ENCODE measurements at regions not wholly inside any gene's neighbourhood (a gene's known extent, or its start where the extent isn't known, plus 50 kb on each side); places are given as distances from the start of the nearest gene placed in this dataset.

DNA sequence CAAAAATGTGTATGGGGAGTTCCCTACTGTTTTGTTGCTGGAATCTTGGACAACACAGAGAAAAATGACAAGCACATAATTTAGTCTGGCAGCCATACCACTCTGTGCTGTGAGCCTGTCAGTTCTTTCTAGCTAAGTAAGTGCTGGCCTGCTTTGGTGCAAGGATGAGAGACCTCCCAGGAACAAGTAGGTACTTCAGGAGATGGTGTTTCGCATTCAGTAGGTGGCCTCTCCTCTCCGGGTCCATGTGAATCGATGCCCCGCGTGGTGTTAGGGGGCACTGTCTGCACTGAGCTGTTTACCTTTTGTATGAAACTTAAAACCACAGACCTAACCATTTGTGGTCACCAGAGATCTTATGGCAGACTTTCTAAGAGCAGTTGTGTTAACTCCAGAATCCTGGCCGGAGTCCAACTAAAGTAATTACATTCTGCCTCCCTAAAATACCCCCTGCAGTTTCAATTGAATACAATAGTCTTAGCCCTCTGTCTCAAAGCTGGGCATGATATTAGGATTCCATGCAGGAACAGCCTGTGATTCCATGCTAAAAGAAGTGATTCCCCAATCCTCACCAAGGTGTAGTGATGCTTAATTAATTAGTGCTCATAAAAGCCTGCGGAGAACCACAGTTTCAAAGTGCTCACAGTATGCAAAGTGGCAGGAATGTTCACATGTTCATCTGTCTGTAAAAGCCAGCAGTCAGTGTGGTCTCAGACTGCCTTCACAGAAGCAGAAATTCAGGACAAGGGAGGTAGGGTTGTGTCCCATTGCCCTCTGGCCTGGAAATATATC lies 64.2 kb downstream of the LLPH start:
- peak; percentile 73 for DNase-seq

DNA sequence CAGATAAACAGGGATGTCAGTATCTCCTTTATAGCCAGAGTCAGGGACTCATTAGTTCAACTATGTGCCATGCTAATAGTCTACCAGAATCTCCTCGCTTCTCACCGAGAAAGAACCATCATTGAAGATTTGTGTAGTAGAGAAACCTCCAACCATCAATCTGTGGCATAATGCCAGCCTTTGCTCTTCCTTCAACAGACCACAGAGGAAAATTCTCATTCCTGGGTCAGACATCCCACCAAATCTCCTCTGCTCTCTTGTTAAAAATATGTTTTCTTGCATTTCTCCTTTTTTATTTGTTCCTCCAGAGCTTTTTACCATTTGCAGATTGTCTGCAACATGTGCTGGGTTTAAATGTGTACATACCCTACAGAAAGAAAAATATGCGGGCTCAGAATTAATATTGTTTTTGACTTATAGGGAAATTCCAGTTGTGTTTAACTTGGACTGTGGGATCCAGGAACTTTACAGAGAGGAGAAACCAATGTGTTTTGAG lies 64.9 kb downstream of the LLPH start:
- DNase-seq = no peak

DNA sequence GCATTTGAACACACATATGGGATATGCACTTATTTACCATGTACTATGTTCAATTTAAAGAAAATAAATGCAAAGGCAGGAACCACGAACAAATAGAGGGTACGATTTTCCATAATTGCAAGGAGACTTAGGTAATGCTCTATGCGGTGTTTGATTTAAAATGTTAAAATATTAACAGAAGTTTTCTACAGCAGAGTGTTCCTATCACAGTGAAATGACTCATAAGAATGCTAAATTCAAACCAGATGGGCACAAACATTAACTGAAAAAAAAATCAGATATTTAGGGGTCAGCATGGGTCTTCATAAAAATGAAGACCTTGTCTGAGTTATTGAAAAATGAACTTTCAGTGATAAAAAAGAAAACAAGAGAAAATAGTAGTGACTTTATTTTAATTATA lies 65.4 kb downstream of the LLPH start:
- DNase-seq = no peak

DNA sequence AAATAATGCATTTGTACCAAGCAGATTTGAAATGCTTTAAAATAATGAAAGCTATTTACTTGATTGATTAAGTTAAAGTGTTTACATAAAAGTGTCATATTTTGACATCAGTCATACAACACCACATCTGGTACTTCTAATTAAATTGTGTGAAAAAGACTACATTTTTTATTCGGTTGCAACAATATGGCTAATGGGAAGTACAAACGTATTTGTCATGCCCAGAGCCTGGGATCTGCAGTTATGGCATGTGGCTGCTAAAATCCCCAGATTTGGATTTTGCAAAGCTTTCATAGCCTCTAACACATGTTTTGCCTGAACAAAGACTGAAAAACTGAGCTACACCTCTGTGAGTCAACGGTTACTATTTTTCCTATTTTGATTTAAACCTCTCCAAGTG lies 66.6 kb downstream of the LLPH start:
- no peak for DNase-seq

DNA sequence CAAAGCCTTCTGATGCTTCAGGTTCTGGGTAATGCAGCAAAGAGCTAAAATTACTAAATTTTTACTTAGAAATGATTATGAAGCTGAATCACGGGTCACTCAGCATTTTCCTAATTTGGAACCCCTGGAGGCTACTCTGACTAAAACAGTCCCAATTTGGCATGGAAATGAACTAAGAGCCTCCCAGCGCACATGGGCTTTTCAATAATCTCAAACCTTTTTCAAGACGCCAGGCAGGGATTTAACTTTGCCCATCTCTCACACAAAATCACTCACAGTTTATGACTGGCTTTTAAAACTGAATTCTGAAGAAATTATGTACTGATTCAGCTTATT lies 68.3 kb downstream of the LLPH start:
- no peak for DNase-seq

DNA sequence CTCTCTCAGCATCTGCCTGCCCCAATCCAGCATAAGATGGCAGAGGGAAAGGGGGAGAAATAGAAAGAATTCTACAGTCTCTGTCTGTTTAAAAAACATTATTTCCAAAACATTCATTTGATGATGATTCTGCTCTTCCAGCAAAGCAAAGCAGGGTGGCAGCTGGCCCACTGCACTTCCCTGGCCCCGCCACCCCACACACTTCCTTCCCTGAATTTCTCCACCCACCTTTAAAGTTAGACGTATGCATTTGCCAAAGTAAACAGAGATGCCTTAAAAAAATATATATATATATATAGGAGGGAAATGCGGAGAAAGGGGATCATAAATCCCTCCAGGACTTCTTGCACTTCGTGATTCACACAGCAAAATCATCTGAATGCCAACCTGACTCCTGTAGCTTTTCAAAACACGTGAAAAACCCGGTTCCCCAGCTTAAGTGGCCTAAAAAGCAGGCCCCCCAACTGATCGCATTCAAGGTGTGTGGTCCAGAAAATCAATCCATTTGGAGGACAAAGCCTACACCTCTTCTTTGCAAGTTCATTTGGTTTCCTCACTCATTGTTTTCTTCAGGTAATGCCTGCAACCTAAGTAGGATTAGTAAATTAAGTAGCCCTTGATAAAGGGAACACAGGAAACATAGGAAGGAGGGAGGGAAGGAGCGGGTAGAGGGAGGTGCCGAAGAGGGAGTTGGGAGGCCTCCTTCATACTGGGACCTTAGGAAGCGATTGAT lies 68.8 kb downstream of the LLPH start:
- no peak for DNase-seq

DNA sequence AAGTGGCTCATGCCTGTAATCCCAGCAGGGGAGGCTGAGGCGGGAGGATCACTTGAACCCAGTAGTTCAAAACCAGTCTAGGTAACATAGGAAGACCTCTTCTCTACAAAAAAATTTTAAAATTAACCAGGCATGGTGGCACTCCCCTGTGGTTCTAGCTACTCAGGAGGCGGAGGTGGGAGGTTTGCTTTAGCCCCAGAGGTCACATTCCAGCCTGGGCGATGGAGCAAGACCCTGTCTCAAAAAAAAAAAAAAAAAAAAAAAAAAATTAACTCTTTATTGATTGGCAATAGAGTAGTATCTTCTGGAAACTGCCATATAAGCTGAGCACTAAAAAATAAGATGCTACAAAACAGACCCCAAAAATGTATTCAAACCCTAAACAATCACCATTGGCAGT lies 69.5 kb downstream of the LLPH start:
- no peak for DNase-seq

DNA sequence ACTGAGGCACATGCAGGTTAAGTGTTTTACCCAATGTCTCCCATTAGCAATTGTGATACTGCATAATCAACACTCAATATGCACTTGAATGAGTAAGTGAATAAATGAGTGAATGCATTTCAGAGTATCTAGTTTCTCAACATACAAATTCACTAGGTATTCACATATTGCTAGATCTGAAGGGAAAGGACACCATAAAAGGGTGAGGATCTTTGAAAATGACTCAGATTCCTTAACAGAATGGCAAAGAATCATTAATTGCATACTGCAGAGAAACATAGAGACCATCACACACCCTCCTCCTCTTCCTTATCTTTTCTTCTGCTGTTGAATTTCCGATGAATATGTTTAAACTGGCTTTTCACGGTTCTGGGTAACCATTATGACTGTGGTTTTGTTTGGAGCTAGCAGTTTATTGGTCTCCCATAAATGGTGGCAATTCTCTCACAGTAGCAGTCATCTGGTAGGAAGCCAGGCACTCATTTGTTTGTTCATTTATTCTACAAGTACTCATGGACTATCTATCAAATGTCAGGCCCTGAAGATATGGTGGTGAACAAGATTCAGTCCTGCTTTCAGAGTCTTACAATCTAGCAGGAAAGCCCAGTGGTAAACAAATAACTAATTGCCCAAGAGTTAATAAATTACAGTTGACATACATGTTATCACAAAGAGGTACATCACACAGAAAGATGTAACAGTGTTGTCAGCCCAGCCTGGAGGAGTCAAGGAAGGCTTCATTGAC lies 70.2 kb downstream of the LLPH start:
- DNase-seq = no peak

DNA sequence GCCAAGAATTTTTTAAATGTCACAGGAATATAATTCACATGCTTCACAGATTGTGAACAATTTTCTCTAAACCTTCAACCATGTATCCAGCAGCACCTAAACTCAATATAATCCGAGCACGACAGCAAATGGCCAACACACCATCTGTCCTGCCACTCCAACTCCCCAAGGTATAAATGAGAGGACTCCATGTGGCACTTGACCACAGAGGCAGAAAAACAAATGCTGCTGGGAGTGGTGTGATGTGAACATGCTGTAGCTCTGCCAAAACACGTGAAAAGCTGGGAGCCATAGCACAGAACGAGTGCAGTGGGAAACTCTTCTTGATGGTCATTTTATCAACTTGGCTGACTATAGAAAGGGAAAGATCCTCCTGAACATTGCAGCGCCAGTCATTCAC lies 70.9 kb downstream of the LLPH start:
- DNase-seq = no peak

DNA sequence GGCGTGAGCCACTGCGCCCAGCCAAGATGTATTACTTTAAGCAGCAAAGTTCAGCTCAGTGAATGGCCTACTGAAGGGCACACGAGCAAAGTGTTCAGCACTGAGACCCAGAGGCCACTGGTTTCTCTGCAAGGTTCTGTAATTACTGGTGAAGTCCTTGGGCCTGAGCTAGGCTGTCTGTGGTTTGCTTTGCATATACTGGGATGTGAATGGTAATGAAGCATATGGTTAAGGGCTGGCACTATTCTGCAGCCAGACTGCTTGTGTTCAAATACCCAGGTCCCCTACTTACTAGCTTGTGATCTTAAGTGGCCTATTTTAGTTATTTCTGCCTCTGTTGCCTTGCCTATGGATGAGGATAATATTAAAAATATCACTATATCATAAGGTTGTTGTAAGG lies 72.0 kb downstream of the LLPH start:
- no peak for DNase-seq

DNA sequence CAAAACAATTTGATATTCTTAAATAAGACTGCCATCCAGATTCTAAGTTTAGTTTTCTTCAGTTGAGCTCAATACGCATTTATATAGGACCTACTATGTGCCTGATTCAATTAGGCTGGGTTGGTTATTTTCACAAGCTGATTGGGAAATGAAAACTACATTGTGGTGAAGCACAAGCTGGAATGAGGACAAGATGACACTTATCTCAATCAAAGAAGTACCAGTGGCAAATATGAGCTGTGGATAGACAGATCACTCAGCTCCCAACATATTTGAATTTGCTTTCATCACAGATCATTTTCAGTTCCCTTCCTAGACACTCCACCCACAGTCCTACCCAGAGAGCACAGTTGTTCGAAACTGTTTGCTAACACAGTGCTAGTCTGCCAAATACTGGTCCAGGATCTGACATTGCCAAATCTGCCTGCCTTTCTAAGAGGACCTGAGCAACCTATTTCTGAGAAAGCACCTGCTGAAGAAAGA lies 74.7 kb downstream of the LLPH start:
- DNase-seq = no peak

DNA sequence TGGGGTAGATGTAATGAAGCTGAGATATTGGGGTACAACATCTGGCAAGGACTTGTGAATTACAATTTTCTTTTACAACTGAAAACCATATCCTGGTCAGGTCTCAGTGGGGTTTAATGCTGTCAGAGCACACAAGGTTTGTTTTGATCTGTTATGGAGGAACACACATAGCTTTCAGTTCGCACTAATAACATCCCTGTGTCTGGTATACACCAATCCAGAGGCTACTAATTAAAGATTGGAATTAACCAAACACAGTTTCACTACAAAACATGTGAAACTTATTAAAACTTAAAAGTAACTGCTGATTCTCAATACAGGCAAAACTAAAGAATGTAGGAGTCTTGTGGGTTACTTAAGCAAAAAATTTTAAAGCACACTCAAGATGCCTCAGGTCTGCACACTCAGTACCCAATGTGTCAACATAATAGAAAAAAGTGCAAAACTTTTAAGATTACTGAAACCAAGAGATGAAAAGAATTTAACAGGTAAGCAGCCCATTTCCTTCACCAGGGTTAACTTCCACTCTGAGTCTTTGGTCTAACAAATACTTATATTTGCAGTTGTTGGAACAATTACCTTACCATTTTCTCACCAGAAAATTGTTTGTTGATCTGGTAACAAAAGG lies 77.4 kb downstream of the LLPH start:
- no peak for DNase-seq

DNA sequence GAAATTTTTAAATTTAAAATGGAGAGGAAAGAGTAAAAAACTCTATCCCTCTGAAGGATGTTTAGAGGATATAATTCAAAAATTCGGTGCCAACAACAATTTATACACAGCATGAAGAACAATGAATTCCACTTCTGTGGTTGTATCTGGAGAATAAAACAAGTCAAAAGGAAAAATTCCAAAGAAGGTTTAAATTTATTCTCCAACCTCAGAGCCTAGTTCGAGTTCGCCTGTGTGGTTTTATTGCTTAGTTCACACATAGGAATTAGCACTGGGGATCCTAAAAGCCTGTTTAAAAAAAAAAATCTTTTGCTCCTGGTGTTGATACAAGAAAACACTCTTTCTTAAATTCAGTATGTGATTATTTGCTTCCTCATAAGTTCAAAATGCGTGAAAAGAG lies 79.2 kb downstream of the LLPH start:
- DNase-seq = no peak

DNA sequence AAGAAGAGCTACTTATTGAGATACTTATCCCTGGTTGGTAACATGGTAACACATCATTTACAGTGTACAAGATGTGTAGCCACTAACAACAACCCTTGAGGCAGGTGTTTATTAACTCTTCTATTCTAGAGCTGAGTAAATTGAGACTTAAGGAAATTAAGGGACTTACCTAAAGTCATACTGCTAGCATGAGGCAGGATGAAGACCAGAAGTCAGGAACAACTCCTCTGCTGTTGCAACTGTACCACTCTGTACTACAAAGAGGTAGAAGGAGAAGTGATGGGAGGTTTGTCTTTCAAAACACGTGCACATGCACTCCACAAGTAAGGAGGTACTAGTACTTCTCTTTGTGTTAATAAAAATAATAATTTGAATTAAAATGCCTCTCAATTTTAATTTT lies 79.9 kb downstream of the LLPH start:
- no peak for DNase-seq

DNA sequence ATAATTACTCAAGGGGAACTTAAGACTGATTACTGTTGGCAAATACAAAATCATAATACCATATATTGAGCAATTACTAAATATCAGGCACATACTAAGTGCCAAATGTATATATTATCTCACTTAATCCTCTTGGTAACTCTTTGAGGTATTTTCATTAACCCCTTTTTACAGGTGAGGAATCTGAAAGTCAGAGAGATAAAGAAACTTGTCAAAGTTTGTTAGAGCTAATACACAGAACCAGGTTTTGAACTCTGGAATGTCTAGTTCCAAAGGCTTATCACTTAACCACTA lies 80.3 kb downstream of the LLPH start:
- no peak for DNase-seq

DNA sequence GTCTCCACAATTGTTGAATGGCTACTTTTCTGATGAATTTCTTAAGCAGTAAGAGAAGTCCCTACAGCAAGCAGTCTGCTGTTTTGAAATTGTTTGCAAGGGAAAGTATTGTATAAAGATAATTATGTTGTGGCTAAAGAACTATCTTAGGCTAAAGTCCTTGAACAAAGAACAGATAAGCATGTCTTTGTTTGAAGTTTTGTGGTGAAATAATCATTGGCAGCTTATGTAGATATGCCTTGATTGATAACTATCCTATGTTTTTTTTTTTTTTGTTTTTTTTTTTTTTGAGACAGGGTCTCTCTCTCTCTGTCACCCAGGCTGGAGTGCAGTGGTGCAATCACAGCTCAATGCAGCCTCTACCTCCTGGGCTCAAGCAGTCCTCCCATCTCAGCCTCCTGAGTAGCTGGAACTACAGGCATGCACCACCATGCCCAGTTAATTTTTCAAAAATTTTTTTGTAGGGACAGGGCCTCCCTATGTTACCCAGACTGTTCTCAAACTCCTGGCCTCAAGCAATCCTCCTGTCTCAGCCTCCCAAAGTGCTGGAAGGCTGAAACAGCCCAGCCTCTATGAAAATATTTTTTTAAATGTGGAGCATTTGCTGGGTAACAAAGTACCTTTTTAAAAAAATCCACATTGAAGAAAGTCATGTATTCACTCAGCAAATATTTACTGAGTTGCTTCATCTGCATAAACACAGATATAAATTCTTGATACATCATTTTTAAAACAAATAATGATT lies 80.8 kb downstream of the LLPH start:
- no peak for DNase-seq

DNA sequence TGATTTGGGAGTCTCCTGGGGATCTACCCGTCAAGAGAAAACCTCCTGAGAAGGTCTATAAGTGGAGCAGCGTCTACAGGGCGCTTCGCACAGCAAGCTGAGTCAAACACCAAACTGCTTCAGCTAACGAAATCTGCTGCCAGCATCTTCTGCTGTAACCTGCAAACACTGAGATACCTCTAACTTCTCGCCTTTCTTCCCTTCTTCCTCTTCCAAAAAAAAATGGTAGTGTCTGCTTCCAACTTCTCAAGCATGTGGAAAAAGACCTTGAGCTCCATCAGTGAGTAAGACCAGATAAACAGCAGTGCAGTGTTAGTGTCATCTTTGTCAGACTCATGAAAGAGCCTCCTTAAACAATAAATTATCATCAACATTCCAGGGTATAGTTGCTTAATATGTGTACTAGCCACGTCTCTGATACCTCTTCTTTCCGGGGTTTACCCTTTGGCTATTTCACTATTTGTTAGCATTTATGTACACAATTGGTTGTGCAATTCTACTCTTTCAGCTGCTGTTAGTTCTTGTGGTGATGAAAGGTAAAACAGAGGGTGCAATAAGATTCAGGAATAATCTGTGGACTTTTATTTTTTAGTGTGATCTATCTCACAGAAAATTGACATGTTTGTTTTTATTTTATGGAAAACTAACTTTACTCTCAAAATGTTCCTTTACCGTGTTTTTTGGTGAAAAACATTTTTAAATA lies 81.6 kb downstream of the LLPH start:
- no peak for DNase-seq

DNA sequence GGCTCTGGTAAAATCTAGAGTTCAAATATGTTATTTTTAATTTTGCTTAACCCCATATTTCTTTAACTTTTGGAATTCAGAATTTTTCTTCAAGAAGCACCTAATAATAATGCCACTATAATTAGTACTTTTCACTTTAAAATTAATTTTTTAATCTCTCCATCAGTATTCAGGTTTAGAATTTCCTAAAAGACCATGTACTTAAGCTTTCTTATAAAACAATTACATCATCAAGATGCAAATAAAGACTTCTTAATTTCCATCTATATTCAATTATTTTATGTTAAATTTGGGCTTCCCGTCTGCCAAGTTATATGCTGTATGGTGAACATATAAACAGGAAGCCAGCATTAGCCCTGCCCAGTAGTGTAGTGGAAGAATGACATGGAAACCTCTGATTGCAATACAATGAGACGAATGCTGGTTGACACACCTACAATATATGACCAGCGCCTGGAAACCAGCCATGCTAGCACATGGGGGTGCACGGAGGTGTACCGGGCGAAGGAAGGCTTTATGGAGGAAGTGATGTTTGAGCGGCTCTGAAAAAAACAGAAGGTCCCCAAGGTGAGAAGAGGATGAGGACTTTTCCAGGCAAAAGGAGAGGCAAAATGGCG lies 82.2 kb downstream of the LLPH start:
- DNase-seq = no peak

DNA sequence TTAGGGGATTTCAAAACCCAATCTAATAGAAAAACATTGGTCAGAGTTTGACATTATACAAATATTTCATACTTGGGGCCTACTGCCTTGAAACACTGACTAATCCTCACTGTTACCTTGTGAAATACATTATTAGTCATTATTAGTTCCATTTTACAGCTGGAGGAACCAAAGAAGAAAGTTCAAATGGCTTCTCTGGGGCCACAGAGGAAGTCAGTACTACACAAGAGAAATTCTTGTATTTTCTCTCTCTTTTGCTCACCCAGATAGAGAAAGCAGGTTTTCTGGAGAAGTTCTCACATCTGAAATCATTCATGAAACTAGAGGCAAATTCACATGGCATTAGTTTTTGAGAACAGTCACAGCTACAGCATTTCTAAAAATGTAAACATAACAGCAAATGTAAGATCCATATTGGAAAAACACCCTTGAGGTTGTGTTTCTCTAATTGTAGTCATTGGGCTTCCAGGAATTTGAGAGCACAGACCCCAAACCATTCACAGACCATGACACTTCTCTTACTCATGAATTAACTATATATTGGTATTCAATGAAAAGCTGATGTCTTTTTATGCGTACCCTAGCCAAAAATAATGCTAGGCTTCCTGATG lies 83.0 kb downstream of the LLPH start:
- no peak for DNase-seq

DNA sequence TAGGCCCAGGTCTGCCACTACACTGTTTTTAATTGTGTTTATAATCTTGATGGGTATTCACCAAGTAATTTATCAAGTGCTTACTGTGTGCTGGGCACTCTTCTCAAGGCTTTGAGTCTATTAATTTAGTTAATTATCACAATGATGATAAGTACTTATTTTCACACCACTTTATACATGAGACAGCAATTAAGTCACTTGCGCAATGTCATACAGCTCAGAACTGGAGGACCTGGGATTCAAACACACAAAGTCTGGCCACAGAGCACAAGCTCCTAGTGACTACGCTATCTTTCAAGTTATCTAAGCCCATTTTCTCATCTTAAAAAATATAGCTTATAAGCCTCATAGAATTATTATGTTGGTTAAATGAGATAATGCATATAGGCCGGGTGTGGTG lies 85.0 kb downstream of the LLPH start:
- DNase-seq = no peak

DNA sequence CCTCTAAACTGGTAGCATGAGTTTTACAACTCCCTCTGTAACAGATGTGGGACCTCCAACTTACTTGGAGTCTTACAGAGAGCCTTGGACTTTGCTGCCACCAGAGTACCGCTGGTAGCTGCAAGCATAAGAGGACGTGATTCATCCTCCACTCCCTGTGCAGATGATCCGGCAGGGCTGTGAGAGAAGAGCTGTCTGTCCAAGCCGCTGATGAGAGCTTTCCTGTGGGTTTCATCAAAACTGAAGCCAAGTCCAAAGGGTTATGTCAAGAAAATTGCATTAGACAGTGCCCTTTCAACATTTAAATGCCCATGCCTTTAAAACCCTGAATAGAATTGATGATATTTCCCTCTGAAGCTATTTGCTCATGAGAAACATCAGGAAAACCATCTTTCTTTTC lies 85.8 kb downstream of the LLPH start:
- DNase-seq = no peak
